SK-N-MC (cell line): ENCODE measurements at regions not wholly inside any gene's neighbourhood (a gene's known extent, or its start where the extent isn't known, plus 50 kb on each side); places are given as distances from the start of the nearest gene placed in this dataset.

Source experiments
- EZH2 ChIP-seq: fragments of 200-600 bp; sonication (generic); IDR thresholded peaks from one replicate; pipeline ENCODE4 v1.6.1; 2017; ENCODE audit warnings: antibody characterized with exemption
- POLR2AphosphoS5 ChIP-seq: IDR thresholded peaks from 2 replicates; pipeline ENCODE4 v1.6.1; 2012; ENCODE audit warnings: mild to moderate bottlenecking, low read depth, low read length, borderline replicate concordance

GRCh38 chr4:57614257-57614932 is 504.2 kb upstream of the IGFBP7 start:
- TF ChIP-seq EZH2 (no peak), POLR2AphosphoS5 (no peak)
